ENCODE measurements at regions not wholly inside any gene's neighbourhood (a gene's known extent, or its start where the extent isn't known, plus 50 kb on each side); places are given as distances from the start of the nearest gene placed in this dataset.

DNA sequence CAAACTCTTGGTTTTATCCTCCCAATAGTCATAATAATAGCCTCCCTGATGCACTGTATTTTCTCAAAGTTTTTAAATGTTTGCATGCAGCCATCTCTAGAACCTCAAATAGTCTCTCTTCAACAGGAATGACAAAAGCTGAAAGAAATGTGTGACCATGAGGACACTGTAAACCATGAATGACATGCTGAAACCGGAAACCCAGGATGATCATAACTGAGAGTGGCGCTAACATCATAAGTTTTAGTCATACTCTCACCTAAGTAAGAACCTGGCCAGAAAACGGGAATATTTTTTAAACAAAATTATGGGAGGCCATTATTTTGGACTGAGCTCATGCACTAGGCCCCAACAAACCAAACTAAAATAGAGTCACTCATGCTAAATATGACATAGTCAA, 278.4 kb upstream of the STXBP5 start:
- TF ChIP-seq, protein P1, sequence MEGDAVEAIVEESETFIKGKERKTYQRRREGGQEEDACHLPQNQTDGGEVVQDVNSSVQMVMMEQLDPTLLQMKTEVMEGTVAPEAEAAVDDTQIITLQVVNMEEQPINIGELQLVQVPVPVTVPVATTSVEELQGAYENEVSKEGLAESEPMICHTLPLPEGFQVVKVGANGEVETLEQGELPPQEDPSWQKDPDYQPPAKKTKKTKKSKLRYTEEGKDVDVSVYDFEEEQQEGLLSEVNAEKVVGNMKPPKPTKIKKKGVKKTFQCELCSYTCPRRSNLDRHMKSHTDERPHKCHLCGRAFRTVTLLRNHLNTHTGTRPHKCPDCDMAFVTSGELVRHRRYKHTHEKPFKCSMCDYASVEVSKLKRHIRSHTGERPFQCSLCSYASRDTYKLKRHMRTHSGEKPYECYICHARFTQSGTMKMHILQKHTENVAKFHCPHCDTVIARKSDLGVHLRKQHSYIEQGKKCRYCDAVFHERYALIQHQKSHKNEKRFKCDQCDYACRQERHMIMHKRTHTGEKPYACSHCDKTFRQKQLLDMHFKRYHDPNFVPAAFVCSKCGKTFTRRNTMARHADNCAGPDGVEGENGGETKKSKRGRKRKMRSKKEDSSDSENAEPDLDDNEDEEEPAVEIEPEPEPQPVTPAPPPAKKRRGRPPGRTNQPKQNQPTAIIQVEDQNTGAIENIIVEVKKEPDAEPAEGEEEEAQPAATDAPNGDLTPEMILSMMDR (IDR thresholded peaks at IDR 0.05; ENCODE audit: poor library complexity): no peak
- TF ChIP-seq EZH2 (IDR thresholded peaks at IDR 0.05; ENCODE audit: borderline replicate concordance) (no peak), EZH2phosphoT487 (IDR thresholded peaks at IDR 0.05; ENCODE audit: low read depth, severe bottlenecking, unreplicated experiment) (no peak)

All from hepatocyte (in vitro differentiated cells).